Keratinocyte (primary cell): ENCODE measurements at regions not wholly inside any gene's neighbourhood (a gene's known extent, or its start where the extent isn't known, plus 50 kb on each side); places are given as distances from the start of the nearest gene placed in this dataset.

Experiments used
- EZH2 ChIP-seq: IDR thresholded peaks from one replicate; pipeline ENCODE4 v1.6.1; 2012; ENCODE audit warnings: inconsistent platforms, mild to moderate bottlenecking, low read length, moderate library complexity
- TF ChIP-seq, protein P1 (sequence below), 3 experiments: IDR thresholded peaks in 1 of 3; conservative IDR thresholded peaks in 1 of 3; optimal IDR thresholded peaks in 1 of 3; 2 replicates in 2 of 3; 3 replicates in 1 of 3; pipeline versions ENCODE3 to v1.5.1; 2011; ENCODE audit warnings: low read length in 3 of 3, mild to moderate bottlenecking in 3 of 3, moderate library complexity in 2 of 3, control low read depth in 1 of 3, inconsistent platforms in 1 of 3; ENCODE audit not compliant: insufficient read depth in 2 of 3; ENCODE audit errors: extremely low read depth in 1 of 3

DNA sequence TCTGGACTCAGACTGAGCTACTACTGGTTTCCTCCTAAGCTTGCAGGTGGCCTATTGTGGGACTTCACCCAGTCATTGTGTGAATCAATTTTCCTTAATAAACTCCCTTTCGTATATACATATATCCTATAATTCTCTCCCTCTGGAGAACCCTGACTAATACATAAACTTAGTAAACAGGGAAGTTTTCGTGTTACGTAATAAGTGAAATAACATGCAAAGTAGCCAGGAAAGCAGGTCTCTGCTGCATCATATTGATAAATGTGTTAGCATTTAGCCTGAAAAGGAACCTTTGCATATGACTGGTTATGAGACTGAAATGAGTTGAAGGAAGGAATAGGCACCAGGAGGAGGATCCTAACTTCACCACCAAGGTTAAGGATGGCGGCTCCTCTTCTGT is 527.2 kb upstream of the FAM98A start:
- TF ChIP-seq, protein P1, sequence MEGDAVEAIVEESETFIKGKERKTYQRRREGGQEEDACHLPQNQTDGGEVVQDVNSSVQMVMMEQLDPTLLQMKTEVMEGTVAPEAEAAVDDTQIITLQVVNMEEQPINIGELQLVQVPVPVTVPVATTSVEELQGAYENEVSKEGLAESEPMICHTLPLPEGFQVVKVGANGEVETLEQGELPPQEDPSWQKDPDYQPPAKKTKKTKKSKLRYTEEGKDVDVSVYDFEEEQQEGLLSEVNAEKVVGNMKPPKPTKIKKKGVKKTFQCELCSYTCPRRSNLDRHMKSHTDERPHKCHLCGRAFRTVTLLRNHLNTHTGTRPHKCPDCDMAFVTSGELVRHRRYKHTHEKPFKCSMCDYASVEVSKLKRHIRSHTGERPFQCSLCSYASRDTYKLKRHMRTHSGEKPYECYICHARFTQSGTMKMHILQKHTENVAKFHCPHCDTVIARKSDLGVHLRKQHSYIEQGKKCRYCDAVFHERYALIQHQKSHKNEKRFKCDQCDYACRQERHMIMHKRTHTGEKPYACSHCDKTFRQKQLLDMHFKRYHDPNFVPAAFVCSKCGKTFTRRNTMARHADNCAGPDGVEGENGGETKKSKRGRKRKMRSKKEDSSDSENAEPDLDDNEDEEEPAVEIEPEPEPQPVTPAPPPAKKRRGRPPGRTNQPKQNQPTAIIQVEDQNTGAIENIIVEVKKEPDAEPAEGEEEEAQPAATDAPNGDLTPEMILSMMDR (optimal IDR thresholded peaks at IDR 0.05 in 1 of 3, IDR thresholded peaks at IDR 0.05 in 1 of 3, conservative IDR thresholded peaks at IDR 0.05 in 1 of 3; ENCODE audit: extremely low read depth in 1 of 3, insufficient read depth in 2 of 3, low read length in 3 of 3) = no peak
- TF ChIP-seq EZH2 = no peak
